CD4-positive, alpha-beta memory T cell (primary cell): ENCODE measurements at regions not wholly inside any gene's neighbourhood (a gene's known extent, or its start where the extent isn't known, plus 50 kb on each side); places are given as distances from the start of the nearest gene placed in this dataset.

ENCODE experiments used
- CTCF ChIA-PET: fragments of 350-600 bp; sonication (Branson Sonifier 250); formaldehyde crosslinking; loops from one replicate; lab custom pipeline; 2021; ENCODE audit warnings: inconsistent platforms; ENCODE audit not compliant: partially characterized antibody; lab: Charles Lee
- POLR2A ChIA-PET: fragments of 350-600 bp; sonication (Branson Sonifier 250); formaldehyde crosslinking; loops from one replicate; lab custom pipeline; 2021; ENCODE audit not compliant: partially characterized antibody; lab: Charles Lee
- DNase-seq, 5 donors: peaks; one replicate each; pipeline versions ENCODE4 v3.0.0 to v3.0.0-alpha.2; 2020 to 2022; ENCODE audit warnings: mixed read lengths in 1 of 5
- H3K27ac ChIP-seq: one replicate; pipeline ENCODE4 v1.7.0; 2013; ENCODE audit warnings: low read depth, low read length
- H3K27me3 ChIP-seq: 2 replicates; pipeline ENCODE4 v1.7.0; 2013; ENCODE audit warnings: mild to moderate bottlenecking, low read length, moderate library complexity; ENCODE audit not compliant: insufficient read depth
- H3K36me3 ChIP-seq: 2 replicates; pipeline ENCODE4 v1.7.0; 2013; ENCODE audit warnings: mild to moderate bottlenecking, low read length, moderate library complexity; ENCODE audit not compliant: insufficient read depth
- H3K4me1 ChIP-seq: 2 replicates; pipeline ENCODE4 v1.7.0; 2013; ENCODE audit warnings: mild to moderate bottlenecking, low read length, moderate library complexity; ENCODE audit not compliant: insufficient read depth
- H3K4me3 ChIP-seq, 2 donors: one replicate each; pipeline ENCODE4 v1.7.0; 2013; ENCODE audit warnings: low read length in 2 of 2, mild to moderate bottlenecking in 1 of 2
- H3K9me3 ChIP-seq, 2 donors: one replicate each; pipeline ENCODE4 v1.7.0; 2013; ENCODE audit warnings: low read length in 2 of 2, control low read depth in 1 of 2; ENCODE audit not compliant: control insufficient read depth in 1 of 2
- H3K27ac Mint-ChIP-seq, 7 donors: one replicate each; pipeline ENCODE4 v1.8.0; 2020 to 2021; ENCODE audit warnings: mixed read lengths in 7 of 7, mild to moderate bottlenecking in 6 of 7, inconsistent platforms in 3 of 7, moderate library complexity in 3 of 7
- H3K27me3 Mint-ChIP-seq, 2 donors: one replicate each; pipeline ENCODE4 v1.8.0; 2020 to 2021; ENCODE audit warnings: mixed read lengths in 2 of 2
- H3K36me3 Mint-ChIP-seq, 2 donors: one replicate each; pipeline ENCODE4 v1.8.0; 2020 to 2021; ENCODE audit warnings: mixed read lengths in 2 of 2, inconsistent platforms in 1 of 2, mild to moderate bottlenecking in 1 of 2
- H3K4me1 Mint-ChIP-seq, 4 donors: one replicate each; pipeline ENCODE4 v1.8.0; 2020 to 2021; ENCODE audit warnings: mixed read lengths in 4 of 4, mild to moderate bottlenecking in 1 of 4
- H3K4me3 Mint-ChIP-seq, 8 donors: one replicate each; pipeline ENCODE4 v1.8.0; 2020 to 2021; ENCODE audit warnings: mixed read lengths in 8 of 8, mild to moderate bottlenecking in 7 of 8, moderate library complexity in 6 of 8, inconsistent platforms in 3 of 8
- H3K9me3 Mint-ChIP-seq, 8 donors: one replicate each; pipeline ENCODE4 v1.8.0; 2020 to 2021; ENCODE audit warnings: mixed read lengths in 8 of 8, mild to moderate bottlenecking in 5 of 8, inconsistent platforms in 3 of 8, moderate library complexity in 1 of 8
- intact Hi-C: fragments of 100-400 bp; cut with micrococcal nuclease; formaldehyde crosslinking; loops from one replicate; pipeline ENCODE4 v1.15.1; 2023

GRCh38 chr17:52546990-52547389, 388.5 kb upstream of the CA10 start:
- no peaks in the 10 kb centered on the region for H3K36me3 ChIP-seq
- H3K4me1 ChIP-seq = no peaks in the 10 kb centered on the region
- H3K27ac ChIP-seq = no peak overlapping the region
- H3K27ac Mint-ChIP-seq = no peak overlapping the region
- H3K4me3 ChIP-seq = no peak overlapping the region
- no peaks in the 10 kb centered on the region for H3K4me1 Mint-ChIP-seq
- intact Hi-C loops = no loop called here
- peaks cover 0 to 12% (median 5%) of the 10 kb centered on the region in 8 donors for H3K9me3 Mint-ChIP-seq
- H3K27me3 ChIP-seq = no peaks in the 10 kb centered on the region
- no peaks in the 10 kb centered on the region for H3K27me3 Mint-ChIP-seq
- CTCF ChIA-PET = no interaction called here
- DNase-seq = no peak
- H3K9me3 ChIP-seq = no peaks in the 10 kb centered on the region
- H3K36me3 Mint-ChIP-seq = peaks cover 0 to 1% of the 10 kb centered on the region in 2 donors
- no peak overlapping the region for H3K4me3 Mint-ChIP-seq
- POLR2A ChIA-PET = no interaction called here

DNA sequence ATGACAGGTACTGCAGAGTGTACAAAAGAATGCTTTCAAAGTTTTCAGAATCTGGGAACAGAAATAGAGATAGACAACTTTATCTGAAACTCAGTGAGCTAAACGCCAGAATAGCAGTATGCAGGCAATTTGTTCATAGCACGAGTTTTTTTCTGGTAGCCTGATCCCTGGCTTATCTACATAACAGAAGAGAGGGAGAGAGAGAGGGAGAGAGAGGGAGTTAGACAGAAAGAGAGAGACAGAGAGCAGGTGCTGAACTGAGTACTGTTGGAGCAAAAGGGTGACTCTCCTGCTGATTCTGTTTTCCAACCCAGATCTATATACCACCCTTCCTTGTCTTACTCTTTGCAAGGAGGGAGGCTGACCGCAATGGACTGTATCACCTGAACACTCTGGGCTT, 388.0 kb upstream of the CA10 start:
- H3K9me3 Mint-ChIP-seq = peaks cover 0 to 12% (median 6%) of the 10 kb centered on the region in 8 donors
- peaks cover 0 to 1% (median 0%) of the 10 kb centered on the region in 4 donors for H3K4me1 Mint-ChIP-seq
- peaks cover 0 to 1% of the 10 kb centered on the region in 2 donors for H3K36me3 Mint-ChIP-seq
- Histone ChIP-seq H3K27me3 (no peaks in the 10 kb centered on the region), H3K36me3 (no peaks in the 10 kb centered on the region), H3K4me3 (no peak overlapping the region), H3K9me3 (no peaks in the 10 kb centered on the region), H3K27ac (no peak overlapping the region), H3K4me1 (no peaks in the 10 kb centered on the region)
- ChIA-PET CTCF (no interaction called here), POLR2A (no interaction called here)
- DNase-seq = no peak
- intact Hi-C loops = no loop called here
- H3K27ac Mint-ChIP-seq = no peak overlapping the region
- H3K4me3 Mint-ChIP-seq = no peak overlapping the region
- H3K27me3 Mint-ChIP-seq = no peaks in the 10 kb centered on the region

DNA sequence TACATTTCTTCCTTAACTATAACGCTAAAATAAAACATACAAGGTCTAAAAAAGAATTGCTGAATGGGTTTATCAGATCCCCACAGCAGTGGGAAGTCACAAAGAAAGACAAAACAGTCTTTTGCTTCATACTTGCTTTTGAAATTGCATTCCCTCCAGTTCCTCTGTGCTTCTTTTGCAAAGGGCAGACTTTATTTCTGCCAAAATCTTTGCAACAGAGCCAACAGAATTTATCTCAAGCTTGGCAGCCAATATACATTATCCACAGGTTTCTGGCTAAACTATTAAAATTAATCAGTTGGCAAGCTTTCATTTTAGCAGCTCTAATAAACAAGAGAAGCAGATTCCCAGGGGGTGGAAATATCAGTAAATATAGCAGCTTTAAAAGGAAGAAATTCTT, 378.9 kb upstream of the CA10 start:
- intact Hi-C loops = no loop called here
- H3K27me3 ChIP-seq = no peaks in the 10 kb centered on the region
- ChIA-PET CTCF (no interaction called here), POLR2A (no interaction called here)
- no peaks in the 10 kb centered on the region for H3K36me3 ChIP-seq
- Mint-ChIP-seq H3K36me3 (no peaks in the 10 kb centered on the region), H3K4me3 (no peak overlapping the region), H3K9me3 (peaks cover 0 to 5% (median 1%) of the 10 kb centered on the region in 8 donors), H3K27me3 (no peaks in the 10 kb centered on the region), H3K27ac (no peak overlapping the region), H3K4me1 (peaks cover 0 to 1% (median 0%) of the 10 kb centered on the region in 4 donors)
- no peak for DNase-seq
- no peak overlapping the region for H3K27ac ChIP-seq
- no peaks in the 10 kb centered on the region for H3K4me1 ChIP-seq
- no peak overlapping the region for H3K4me3 ChIP-seq
- no peaks in the 10 kb centered on the region for H3K9me3 ChIP-seq

GRCh38 chr17:52536489-52536888, 378.0 kb upstream of the CA10 start:
- H3K27ac Mint-ChIP-seq = no peak overlapping the region

GRCh38 chr17:52532373-52532772, 373.9 kb upstream of the CA10 start:
- Histone ChIP-seq H3K36me3 (no peaks in the 10 kb centered on the region), H3K27me3 (no peaks in the 10 kb centered on the region), H3K4me3 (no peak overlapping the region), H3K4me1 (no peaks in the 10 kb centered on the region), H3K9me3 (no peaks in the 10 kb centered on the region), H3K27ac (no peak overlapping the region)
- no peaks in the 10 kb centered on the region for H3K36me3 Mint-ChIP-seq
- POLR2A ChIA-PET = no interaction called here
- H3K4me3 Mint-ChIP-seq = no peak overlapping the region
- DNase-seq = no peak
- intact Hi-C loops = no loop called here
- no peaks in the 10 kb centered on the region for H3K27me3 Mint-ChIP-seq
- H3K9me3 Mint-ChIP-seq = peaks cover 0 to 8% (median 1%) of the 10 kb centered on the region in 8 donors
- H3K4me1 Mint-ChIP-seq = no peaks in the 10 kb centered on the region
- CTCF ChIA-PET = no interaction called here
- H3K27ac Mint-ChIP-seq = no peak overlapping the region

More at GRCh38 chr17:52536489-52536888, 378.0 kb upstream of the CA10 start:
- no peaks in the 10 kb centered on the region for H3K36me3 ChIP-seq
- POLR2A ChIA-PET = no interaction called here
- H3K4me3 ChIP-seq = no peak overlapping the region
- CTCF ChIA-PET = no interaction called here
- Mint-ChIP-seq H3K4me3 (no peak overlapping the region), H3K36me3 (no peaks in the 10 kb centered on the region), H3K27me3 (no peaks in the 10 kb centered on the region), H3K9me3 (peaks cover 0 to 4% (median 1%) of the 10 kb centered on the region in 8 donors), H3K4me1 (no peaks in the 10 kb centered on the region)
- DNase-seq = no peak
- H3K27ac ChIP-seq = no peak overlapping the region
- H3K9me3 ChIP-seq = no peaks in the 10 kb centered on the region
- H3K4me1 ChIP-seq = no peaks in the 10 kb centered on the region
- H3K27me3 ChIP-seq = no peaks in the 10 kb centered on the region
- intact Hi-C loops = no loop called here

GRCh38 chr17:52524096-52524637, 365.7 kb upstream of the CA10 start:
- Mint-ChIP-seq H3K36me3 (no peaks in the 10 kb centered on the region), H3K9me3 (peaks cover 0 to 4% (median 0%) of the 10 kb centered on the region in 8 donors), H3K4me1 (no peaks in the 10 kb centered on the region), H3K4me3 (no peak overlapping the region), H3K27ac (no peak overlapping the region), H3K27me3 (no peaks in the 10 kb centered on the region)
- no peaks in the 10 kb centered on the region for H3K36me3 ChIP-seq
- no peak overlapping the region for H3K27ac ChIP-seq
- no peaks in the 10 kb centered on the region for H3K27me3 ChIP-seq
- ChIA-PET CTCF (no interaction called here), POLR2A (no interaction called here)
- intact Hi-C loops = no loop called here
- DNase-seq = no peak
- H3K4me1 ChIP-seq = no peaks in the 10 kb centered on the region
- no peak overlapping the region for H3K4me3 ChIP-seq
- H3K9me3 ChIP-seq = no peaks in the 10 kb centered on the region

- Histone ChIP-seq H3K27me3 (no peaks in the 10 kb centered on the region), H3K4me3 (no peak overlapping the region), H3K4me1 (no peaks in the 10 kb centered on the region), H3K36me3 (no peaks in the 10 kb centered on the region), H3K27ac (no peak overlapping the region), H3K9me3 (no peaks in the 10 kb centered on the region)
- intact Hi-C loops = no loop called here
- POLR2A ChIA-PET = no interaction called here
- DNase-seq = no peak
- H3K4me3 Mint-ChIP-seq = no peak overlapping the region
- H3K4me1 Mint-ChIP-seq = no peaks in the 10 kb centered on the region
- H3K27ac Mint-ChIP-seq = no peak overlapping the region
- no peaks in the 10 kb centered on the region for H3K36me3 Mint-ChIP-seq
- CTCF ChIA-PET = no interaction called here
- peaks cover 0 to 6% (median 3%) of the 10 kb centered on the region in 8 donors for H3K9me3 Mint-ChIP-seq
- H3K27me3 Mint-ChIP-seq = no peaks in the 10 kb centered on the region
Observed at GRCh38 chr17:52517176-52517575, 358.7 kb upstream of the CA10 start.

DNA sequence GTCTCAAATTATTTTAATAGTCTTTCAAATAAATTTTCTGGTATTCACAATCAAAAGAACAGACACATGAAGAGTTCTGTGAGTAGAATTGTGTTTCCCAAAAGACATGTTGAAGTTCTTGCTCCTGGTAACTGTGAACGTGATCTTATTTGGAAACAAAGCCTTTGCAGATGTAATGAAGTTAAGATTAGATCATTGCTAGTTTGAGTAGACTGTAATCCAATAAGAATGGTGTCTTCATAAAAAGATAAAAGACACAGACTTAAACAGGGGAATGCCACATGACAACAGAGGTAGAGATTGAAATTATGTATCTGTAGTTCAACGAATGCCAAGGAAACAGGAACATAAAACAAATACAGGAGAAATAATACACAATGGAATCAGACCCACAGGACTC, 357.4 kb upstream of the CA10 start:
- Mint-ChIP-seq H3K27me3 (no peaks in the 10 kb centered on the region), H3K4me1 (no peaks in the 10 kb centered on the region), H3K36me3 (no peaks in the 10 kb centered on the region), H3K4me3 (no peak overlapping the region), H3K9me3 (peaks cover 0 to 14% (median 3%) of the 10 kb centered on the region in 8 donors), H3K27ac (no peak overlapping the region)
- no peak overlapping the region for H3K27ac ChIP-seq
- H3K27me3 ChIP-seq = no peaks in the 10 kb centered on the region
- ChIA-PET CTCF (no interaction called here), POLR2A (no interaction called here)
- no peaks in the 10 kb centered on the region for H3K9me3 ChIP-seq
- no peaks in the 10 kb centered on the region for H3K4me1 ChIP-seq
- no peak for DNase-seq
- H3K36me3 ChIP-seq = no peaks in the 10 kb centered on the region
- intact Hi-C loops = no loop called here
- H3K4me3 ChIP-seq = no peak overlapping the region
